ENCODE measurements at regions not wholly inside any gene's neighbourhood (a gene's known extent, or its start where the extent isn't known, plus 50 kb on each side); places are given as distances from the start of the nearest gene placed in this dataset.

DNA sequence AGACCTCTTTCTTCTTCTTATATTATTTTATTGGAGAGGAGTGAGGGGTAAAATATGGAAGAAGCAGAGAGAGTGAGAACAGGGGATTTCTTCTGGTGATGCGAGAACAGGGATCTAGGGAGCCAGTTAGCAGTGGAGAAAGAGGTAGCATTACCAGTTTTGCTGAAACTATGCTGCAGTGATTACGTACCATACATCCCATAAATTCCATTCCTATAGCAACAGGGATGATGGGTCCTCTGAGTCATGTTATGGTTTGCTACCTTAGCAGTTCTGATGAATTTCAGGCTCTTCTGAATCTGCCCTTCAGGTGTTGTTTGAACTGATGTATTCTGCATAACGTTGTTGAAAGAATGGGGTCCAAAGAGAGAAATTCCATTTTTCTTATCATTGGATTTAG lies 625.4 kb upstream of the LRFN5 start:
- TF ChIP-seq, protein P1, sequence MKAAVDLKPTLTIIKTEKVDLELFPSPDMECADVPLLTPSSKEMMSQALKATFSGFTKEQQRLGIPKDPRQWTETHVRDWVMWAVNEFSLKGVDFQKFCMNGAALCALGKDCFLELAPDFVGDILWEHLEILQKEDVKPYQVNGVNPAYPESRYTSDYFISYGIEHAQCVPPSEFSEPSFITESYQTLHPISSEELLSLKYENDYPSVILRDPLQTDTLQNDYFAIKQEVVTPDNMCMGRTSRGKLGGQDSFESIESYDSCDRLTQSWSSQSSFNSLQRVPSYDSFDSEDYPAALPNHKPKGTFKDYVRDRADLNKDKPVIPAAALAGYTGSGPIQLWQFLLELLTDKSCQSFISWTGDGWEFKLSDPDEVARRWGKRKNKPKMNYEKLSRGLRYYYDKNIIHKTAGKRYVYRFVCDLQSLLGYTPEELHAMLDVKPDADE (IDR thresholded peaks at IDR 0.05), result no peak
- TF ChIP-seq NANOG (IDR thresholded peaks at IDR 0.05; ENCODE audit: borderline replicate concordance) (no peak), CREB1 (CRISPR knock-in tag; IDR thresholded peaks at IDR 0.05; ENCODE audit: low read depth) (no peak), ZNF114 (CRISPR knock-in tag; IDR thresholded peaks at IDR 0.05) (no peak), EZH2phosphoT487 (IDR thresholded peaks at IDR 0.05; ENCODE audit: unreplicated experiment) (no peak), JUNB (IDR thresholded peaks at IDR 0.05; ENCODE audit: unreplicated experiment) (no peak), POLR2AphosphoS5 (IDR thresholded peaks at IDR 0.05; ENCODE audit: low read depth) (no peak), ZNF462 (CRISPR knock-in tag; IDR thresholded peaks at IDR 0.05) (no peak), EZH2 (IDR thresholded peaks at IDR 0.05; ENCODE audit: low read depth, unreplicated experiment) (no peak), ZNF331 (CRISPR knock-in tag; IDR thresholded peaks at IDR 0.05; ENCODE audit: low read depth) (no peak), STAT1 (IDR thresholded peaks at IDR 0.05; ENCODE audit: unreplicated experiment) (no peak)
- TF ChIP-seq, protein P2, sequence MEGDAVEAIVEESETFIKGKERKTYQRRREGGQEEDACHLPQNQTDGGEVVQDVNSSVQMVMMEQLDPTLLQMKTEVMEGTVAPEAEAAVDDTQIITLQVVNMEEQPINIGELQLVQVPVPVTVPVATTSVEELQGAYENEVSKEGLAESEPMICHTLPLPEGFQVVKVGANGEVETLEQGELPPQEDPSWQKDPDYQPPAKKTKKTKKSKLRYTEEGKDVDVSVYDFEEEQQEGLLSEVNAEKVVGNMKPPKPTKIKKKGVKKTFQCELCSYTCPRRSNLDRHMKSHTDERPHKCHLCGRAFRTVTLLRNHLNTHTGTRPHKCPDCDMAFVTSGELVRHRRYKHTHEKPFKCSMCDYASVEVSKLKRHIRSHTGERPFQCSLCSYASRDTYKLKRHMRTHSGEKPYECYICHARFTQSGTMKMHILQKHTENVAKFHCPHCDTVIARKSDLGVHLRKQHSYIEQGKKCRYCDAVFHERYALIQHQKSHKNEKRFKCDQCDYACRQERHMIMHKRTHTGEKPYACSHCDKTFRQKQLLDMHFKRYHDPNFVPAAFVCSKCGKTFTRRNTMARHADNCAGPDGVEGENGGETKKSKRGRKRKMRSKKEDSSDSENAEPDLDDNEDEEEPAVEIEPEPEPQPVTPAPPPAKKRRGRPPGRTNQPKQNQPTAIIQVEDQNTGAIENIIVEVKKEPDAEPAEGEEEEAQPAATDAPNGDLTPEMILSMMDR (conservative IDR thresholded peaks at IDR 0.05; ENCODE audit: low read depth in 2 of 2), result no peak
- TF ChIP-seq, protein P3, sequence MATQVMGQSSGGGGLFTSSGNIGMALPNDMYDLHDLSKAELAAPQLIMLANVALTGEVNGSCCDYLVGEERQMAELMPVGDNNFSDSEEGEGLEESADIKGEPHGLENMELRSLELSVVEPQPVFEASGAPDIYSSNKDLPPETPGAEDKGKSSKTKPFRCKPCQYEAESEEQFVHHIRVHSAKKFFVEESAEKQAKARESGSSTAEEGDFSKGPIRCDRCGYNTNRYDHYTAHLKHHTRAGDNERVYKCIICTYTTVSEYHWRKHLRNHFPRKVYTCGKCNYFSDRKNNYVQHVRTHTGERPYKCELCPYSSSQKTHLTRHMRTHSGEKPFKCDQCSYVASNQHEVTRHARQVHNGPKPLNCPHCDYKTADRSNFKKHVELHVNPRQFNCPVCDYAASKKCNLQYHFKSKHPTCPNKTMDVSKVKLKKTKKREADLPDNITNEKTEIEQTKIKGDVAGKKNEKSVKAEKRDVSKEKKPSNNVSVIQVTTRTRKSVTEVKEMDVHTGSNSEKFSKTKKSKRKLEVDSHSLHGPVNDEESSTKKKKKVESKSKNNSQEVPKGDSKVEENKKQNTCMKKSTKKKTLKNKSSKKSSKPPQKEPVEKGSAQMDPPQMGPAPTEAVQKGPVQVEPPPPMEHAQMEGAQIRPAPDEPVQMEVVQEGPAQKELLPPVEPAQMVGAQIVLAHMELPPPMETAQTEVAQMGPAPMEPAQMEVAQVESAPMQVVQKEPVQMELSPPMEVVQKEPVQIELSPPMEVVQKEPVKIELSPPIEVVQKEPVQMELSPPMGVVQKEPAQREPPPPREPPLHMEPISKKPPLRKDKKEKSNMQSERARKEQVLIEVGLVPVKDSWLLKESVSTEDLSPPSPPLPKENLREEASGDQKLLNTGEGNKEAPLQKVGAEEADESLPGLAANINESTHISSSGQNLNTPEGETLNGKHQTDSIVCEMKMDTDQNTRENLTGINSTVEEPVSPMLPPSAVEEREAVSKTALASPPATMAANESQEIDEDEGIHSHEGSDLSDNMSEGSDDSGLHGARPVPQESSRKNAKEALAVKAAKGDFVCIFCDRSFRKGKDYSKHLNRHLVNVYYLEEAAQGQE (IDR thresholded peaks at IDR 0.05; ENCODE audit: unreplicated experiment), result no peak

More for the DNA sequence above, 625.4 kb upstream of the LRFN5 start:
- H3K4me3 ChIP-seq, result no peak overlapping the region
- H3K36me3 ChIP-seq (ENCODE audit: insufficient read depth), result no peaks in the 10 kb centered on the region
- no peaks in the 10 kb centered on the region for H3K36me3 Mint-ChIP-seq (ENCODE audit: low read depth)
- no peak overlapping the region for H3K4me3 Mint-ChIP-seq
- no peaks in the 10 kb centered on the region for H3K9me3 Mint-ChIP-seq
- no peaks in the 10 kb centered on the region for H3K27me3 Mint-ChIP-seq (ENCODE audit: insufficient read depth, low read depth, poor library complexity)
- H3K27ac Mint-ChIP-seq, result no peak overlapping the region
- H4K20me1 ChIP-seq (replicated peaks; ENCODE audit: insufficient read depth), result no peaks in the 10 kb centered on the region
- no peaks in the 10 kb centered on the region for H3F3A ChIP-seq (replicated peaks; ENCODE audit: low read depth)
- no peak overlapping the region for H2AFZ ChIP-seq
- DNase-seq (ENCODE audit: low spot score), result no peak
- H3K27ac ChIP-seq (ENCODE audit: low read depth), result no peak overlapping the region
- ATAC-seq, result no peak
- no peak overlapping the region for H3K4me2 ChIP-seq
- no peaks in the 10 kb centered on the region; the same call in 1 of the 2 replicates for H3K79me2 ChIP-seq (replicated peaks; ENCODE audit: insufficient read depth)
- 0 out of 2 replicates have a peak, but pooled peaks cover 7% of the 10 kb centered on the region for H3K4me1 ChIP-seq (ENCODE audit: insufficient read depth)
- H3K9me2 ChIP-seq (ENCODE audit: insufficient read depth), result no peaks in the 10 kb centered on the region
- no peaks in the 10 kb centered on the region for H3K27me3 ChIP-seq (ENCODE audit: insufficient read depth)
- peaks cover 4% of the 10 kb centered on the region; the same call in 2 of the 3 replicates for H3K4me1 Mint-ChIP-seq

Data from GM23338 (cell line).